ENCODE measurements at regions not wholly inside any gene's neighbourhood (a gene's known extent, or its start where the extent isn't known, plus 50 kb on each side); places are given as distances from the start of the nearest gene placed in this dataset.
"Not testable (repeated sequence)": the region's sequence is repeated elsewhere in the genome, so short reads cannot be mapped to it uniquely, and the experiment has no call there.

DNA sequence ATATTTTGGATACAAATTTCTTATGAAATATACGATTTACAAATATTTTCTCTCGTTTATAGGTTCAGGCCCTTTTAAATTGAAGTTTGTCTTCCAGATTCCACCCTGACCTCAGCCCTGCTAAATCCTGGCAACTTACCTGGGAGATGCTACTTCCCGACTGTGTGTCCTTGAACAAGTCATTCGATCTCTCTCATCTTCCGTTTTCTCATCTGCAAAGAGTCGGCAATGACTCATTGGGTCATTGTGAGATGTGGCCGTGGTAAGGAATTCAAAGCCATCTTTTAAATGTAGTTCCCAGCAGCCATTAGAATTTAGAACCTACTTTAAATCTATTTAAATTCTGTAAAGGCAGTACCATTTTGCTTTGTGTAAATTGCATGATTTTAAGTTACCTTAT, 72.5 kb downstream of the LHX2 start:
- DNase-seq: no peak

DNA sequence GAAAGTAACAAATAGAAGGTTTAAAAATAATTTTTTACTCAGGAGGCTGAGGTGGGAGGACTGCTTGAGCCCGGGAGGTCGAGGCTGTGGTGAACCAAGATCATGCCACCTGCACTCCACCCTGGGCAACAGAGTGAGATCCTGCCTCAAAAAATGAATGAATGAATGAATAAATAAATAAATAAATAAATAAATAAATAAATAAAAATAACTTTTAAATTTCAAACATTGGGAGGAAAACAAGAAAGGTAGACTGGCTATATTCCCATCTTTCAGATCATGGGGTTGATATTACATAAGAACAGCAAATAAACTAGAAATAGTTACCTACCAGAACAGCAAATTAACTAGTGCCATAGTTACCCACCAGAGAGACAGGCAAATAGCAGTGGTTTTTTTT, 75.7 kb downstream of the LHX2 start:
- DNase-seq: no peak

DNA sequence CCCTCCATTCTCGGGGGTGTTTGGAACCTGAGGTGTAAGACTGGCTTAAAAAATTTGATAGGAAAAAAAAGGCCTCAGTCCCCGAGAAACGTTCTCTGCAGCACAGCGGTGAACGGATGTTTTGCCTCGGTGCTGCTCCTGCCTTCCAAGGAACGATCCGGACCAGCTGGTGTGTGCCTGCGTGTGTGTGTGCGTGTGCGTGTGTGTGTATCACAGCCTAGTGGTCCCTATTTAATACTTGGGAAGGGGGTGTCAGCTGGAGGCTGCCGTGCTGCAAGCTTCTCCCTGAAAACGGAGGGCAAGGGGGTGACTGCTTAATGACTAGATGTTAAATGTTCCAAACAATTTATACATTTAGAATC, 76.9 kb downstream of the LHX2 start:
- DNase-seq: peak in 28 of 58 donors; percentile 1 to 75 (median 42)

DNA sequence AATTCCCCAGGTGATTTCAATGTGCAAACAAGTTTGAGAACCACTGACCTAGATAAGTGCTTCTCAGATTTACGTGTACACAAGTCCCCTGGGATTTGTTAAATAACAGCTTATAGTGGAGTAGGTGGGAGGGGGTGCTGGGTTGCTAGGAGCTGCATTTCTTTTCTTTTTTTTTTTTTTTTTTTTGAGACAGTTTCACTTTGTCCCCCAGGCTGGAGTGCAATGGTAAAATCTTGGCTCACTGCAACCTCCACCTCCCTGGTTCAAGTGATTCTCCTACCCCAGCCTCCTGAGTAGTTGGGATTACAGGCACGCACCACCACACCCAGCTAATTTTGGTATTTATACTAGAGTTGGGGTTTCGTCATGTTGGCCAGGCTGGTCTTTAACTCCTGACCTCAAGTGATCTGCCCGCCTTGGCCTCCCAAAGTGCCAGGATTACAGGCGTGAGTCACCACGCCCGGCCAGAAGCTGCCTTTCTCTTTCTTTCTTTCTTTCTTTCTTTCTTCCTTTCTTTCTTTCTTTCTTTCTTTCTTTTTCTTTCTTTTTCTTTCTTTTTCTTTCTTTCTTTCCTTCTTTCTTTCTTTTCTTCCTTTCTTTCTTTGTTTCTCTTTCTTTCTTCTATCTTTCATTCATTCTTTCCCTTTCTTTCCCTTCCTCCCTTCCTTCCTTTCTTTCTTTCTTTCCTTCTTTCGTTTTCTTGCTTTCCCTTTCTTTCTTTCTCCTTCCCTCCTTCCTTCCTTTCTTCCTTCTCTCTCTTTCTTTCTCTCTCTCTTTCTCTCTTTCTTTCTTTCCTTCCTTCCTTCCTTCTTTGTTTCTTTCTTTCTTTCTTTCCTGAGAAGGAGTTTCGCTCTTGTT, 78.3 kb downstream of the LHX2 start:
- DNase-seq: not testable (repeated sequence)

DNA sequence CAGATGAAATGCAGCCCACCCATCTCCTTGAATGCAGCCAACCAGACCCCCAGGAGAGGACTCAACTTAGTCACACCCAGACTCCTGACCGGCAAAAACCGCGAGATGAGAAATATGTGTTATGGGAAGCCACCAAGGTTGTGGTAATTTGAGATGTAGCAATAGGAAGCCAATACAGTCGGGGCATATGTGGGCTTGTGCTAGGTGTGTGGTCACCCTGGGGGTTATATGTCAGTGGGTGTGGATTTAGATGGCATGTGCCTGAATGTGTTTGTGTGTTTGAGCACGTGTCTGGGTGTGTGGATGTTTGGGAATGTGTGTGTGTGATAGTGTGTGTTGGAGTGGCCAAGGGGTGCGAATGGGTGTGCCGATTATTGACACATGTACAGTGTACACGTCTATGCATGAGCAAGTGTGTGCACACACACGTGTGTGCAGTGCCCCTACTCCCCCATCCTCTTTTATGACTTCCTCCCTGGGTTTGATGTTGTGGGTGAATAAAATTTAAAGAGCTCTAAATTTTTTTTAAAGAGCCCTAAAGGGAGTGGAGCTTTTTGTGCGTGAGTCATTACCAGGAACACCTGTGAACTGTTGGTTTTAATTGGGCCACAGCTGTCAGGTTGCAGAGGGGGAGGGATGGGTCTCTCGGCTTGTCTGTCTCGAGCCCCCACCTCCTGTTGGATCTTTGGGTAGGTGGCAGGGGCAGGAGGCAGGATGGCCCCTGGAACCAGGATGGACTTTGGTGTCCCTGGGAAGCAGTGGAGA, 86.8 kb downstream of the LHX2 start:
- DNase-seq: no peak

DNA sequence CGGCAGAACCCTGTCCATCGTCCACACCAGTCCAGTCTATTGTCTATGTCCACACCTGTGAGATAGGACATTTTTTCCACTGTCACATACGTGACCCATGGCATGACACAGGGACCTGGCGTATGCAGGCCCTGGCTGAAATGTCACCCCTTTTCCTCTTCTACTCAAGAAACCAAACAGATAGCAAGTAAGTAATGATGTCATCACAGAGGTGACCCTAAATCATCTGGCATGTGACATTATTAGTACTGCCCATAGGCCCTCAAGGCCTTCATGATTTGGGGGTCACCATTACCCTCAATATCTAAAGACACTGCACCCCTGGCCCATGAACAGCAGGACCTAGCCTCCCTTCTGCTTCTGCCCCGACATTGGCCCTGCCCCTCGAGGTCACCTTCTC, 88.3 kb downstream of the LHX2 start:
- DNase-seq: no peak

DNA sequence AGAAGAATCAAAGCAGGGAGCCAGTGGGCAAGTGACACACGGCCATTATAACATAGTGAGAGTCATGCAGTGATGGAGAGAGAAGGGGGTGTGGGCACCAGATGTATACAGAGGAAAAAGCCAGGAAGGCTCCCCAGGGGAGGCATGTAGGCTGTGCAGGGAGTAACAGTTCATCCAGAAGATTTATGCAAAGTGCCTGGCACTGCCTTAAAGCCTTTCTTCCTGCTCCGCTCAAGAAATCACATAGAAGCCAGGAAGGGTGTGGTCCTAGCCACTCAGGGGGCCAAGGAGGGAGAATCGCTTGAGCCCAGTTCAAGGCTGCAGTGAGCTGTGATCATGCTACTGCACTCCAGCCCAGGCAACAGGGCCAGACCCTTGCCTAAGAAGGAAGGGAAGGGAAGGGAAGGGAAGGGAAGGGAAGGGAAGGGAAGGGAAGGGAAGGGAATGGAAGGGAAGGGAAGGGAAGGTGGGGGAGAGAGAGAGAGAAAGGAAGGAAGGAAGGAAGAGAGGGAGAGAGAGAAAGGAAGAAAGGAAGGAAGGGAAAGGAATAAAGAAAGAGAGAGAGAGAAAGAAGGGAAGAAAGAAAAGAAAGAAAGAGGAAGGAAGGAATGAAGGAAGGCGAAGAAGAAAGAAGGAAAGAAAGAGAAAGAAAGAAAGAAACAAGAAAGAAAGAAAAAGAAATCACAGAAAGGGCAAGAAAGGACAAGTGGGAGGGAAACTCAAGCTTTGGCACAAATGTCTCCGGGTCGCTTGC, 89.8 kb downstream of the LHX2 start:
- no peak for DNase-seq

DNA sequence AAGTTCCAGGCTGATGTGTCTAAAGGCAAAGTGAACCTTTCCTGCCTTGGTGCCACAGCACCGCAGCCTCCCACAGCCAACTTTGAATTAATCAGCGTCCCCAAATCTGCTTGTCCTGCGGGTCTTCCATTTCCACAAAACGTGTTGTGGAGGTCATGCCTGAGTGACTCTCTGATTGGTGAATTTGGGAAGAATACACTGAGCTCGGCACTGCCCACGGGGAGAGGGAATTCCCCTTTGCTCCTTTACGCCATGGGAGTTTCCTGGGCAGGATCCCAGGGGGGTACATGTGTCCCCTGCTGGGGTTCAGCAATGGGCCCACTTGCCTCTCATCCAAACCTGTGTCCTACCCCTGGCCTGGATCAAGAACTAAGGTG, 90.4 kb downstream of the LHX2 start:
- DNase-seq: no peak

DNA sequence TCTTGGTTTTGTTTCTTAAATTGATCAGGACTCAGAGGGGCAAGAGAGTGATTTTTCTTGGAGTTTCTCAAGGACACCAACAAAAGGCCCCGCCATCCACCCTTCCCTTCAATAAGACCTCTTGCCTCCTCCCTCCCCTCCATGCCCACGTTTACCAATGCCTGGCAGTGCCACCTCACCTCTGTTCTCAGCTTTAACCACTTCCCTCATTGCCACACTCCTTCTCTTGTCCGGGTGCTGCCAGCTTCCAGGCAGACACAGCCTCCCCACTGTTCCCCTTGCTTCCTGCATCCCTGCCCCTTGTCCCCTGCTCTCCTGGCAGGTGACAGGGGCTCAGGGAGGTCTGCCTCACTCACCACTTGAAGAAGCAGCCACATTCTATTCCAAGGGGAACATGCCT, 90.8 kb downstream of the LHX2 start:
- DNase-seq: no peak

DNA sequence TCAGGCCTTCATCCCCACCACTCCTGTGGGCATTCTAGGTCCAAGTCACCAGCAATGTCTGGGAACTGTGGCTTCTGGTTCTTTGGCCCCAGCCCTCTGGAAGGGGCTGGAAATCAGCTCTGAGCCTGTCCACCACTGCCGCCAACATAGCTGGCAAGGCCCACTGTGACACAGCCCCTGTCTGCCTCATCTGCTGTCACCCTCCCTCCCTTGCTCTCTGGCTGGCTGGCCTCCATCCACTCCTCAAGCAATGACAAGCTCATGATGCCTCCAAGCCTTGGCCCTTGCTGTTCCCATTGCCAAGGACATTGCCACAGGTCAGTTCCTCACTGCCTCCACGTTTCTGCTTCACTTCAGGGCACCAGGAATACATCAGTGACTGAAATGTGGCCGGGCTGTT, 93.7 kb downstream of the LHX2 start:
- no peak for DNase-seq

DNA sequence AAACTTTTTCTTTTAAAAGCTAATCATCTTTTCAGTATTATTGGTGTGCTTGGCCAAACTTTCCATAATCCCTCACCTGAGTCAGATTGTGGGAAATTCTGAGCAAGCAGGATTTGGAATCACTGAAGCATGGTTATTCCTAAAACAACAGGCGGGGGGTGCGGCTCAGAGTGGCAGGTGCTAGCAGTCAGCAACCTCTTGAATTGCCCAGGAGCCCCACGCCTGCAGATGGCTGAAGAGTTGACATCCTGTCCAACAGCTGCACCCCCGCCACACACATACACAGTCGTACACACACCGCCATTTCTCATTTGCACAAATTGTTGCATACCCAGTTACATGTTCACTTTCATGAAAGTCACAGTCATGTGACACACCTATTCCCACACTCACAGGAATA, 96.6 kb downstream of the LHX2 start:
- DNase-seq: no peak

DNA sequence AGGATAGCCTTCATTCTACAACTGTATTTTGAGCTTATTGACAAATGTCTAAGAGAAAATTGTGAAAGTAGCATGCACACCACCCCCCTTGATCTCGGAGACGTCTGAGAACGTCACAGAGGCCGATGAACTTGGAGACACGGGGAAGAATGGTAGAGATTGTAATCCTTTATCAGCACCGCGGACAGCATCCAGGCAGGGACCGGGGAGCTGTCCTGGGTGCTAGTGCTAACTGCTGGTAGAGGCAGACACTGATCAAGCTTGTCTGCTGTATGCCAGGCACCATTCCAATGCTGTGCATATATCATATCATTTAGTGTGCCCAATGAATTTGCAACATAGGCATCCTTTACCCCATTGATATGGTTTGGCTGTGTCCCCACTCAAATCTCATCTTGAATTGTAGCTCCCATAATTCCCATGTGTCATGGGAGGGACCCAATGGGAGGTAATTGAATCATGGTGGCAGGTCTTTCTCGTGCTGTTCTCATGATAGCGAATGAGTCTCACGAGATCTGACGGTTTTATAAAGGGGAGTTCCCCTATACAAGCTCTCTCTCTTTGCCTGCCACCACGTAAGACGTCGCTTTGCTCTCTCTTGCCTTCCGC, 98.8 kb downstream of the LHX2 start:
- peak in 18 of 58 donors; percentile 3 to 38 (median 10) for DNase-seq

DNA sequence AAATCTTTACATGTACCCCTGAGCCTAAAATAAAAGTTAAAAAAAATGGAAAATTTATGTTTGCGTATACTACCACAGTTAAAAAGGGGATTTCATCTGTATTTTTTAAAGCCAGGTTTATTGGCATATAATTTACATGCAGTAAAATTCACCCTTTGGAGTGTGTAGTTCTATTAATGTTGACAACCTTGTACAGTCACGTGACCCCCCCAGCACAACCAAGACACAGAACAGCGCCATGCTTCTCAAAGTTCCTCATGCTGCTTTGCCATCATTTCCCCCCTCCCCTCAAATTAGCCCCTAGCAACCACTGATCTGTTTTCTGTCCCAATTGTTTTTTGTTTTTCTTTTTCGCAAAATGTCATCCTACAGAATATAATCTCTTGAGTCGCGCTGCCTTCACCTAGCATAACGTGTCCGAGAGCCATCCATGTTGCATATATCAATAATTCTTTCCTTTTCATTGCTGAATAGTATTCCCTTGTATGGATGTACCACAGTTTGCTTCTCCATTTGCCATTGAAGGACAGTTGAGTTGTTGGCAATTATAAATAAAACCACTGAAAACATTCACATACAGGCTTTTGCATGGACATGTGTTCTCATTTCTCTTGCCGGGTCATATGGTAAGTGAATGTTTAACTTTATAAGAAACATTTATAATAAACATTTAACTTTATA, 105.3 kb downstream of the LHX2 start:
- DNase-seq: no peak

DNA sequence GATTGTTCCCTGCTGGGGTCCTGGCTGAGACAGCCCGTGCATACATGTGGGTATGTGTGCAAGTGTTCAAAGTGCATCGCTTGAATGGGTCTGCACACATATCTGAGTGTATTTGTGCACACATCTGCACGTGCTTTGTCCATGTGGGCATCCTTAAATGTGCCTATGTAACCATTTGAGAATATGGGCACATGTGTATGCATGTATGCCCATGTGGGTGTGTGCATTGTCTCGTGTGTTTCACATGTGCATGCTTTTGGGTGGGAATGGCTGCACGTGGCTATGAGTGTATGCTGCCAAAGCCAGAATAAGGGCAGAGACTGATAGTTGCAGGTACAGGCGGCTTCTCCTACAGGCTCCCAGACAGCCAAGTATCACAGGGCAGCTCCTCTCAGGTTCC, 107.3 kb downstream of the LHX2 start:
- DNase-seq: no peak

DNA sequence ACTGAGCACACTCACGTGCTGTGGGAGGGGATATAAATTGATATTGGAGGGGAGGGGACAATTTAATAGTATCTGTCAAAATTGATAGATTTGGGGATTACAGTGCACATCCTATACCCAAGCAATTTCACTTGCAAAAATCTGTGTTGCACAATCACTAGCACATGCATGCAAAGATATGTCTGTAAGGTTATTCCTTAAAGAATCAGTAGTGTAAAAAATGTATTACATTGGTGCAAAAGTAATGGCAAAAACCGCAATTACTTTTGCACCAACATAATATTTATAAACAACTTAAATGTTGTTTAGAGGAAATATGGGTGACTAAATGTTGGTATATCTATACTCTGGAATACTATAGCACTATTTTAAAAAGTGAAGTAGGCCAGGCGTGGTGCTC, 108.7 kb downstream of the LHX2 start:
- DNase-seq: no peak

DNA sequence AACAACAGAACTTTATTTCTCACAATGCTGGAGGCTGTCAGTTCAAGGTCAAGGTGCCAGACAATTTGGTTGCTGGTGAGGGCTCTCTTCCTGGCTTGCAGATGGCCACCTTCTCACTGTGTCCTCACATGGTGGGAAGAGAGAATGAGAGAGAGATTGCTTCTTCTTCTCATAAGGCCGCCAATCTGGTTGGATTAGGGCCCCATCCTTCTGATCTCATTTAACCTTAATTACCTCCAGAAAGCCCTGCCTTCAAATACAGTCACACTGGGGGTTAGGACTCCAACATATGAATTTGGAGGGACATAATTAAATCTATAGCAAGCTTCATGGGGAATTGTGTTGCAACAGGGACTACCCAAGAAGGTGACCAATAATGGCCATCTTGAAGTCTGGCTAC, 110.2 kb downstream of the LHX2 start:
- DNase-seq: no peak

DNA sequence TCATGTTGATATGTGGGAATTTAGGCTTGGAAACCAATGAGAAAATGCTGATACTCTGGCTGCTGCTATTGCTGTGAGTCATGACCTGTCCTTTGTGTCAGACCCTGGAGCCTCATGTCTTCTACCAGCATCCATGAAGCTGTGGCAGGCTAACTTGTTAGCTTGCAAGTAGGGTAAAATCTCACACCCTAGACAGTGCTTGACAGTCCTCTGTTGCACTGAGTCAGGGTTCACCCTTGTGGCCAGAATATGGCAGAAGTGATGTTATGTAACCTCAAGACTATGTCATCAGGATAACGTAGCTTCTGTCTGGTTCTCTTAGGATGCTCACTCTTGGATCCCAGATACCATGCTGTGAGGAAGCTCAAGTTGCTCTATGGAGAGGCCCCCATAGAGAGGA, 110.8 kb downstream of the LHX2 start:
- no peak for DNase-seq

DNA sequence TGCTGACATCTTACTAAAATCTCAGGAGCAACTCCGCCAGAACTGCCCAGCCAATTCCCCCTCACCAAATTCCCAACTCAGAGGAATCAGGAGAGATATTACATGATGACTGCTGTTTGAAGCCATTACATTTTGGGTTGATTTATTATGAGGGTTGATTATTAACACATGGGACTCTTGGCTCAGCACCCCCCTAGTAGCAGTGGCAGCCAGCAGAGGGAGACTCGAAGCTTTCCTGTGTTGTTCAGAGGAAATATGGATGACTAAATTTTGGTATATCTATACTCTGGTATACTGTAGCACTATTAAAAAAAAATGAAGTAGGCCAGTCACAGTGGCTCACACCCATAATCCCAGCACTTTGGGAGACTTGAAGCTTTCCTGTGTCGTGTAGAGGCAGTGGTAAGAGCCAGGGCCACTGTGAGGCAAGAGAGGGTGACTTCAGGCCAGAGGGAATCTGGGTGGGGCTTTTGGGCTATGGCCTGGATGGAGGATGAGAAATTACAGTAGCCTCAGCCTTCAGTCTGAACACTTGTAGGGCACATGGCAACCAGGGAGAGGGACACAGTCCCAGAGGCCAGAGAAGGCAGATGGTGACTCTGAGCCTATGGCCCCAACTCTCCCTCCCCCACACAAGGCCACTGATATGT, 111.4 kb downstream of the LHX2 start:
- no peak for DNase-seq

DNA sequence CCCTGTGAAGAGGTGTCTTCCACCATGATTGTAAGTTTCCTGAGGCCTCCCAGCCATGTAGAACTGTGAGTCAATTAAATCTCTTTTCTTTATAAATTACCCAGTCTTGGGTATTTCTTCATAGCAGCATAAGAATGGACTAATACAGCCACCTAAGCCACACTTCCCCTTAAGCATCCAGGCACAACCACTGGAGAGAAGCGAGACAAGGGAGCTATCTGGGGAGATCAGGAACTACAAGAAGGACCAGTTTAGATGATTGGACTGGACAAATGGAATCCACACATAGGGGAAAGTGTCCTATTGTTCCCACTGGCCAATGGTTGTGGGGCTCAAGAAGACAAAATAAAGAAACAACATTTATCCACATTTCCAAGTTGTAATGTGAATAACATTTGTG, 112.1 kb downstream of the LHX2 start:
- DNase-seq: not testable (repeated sequence)
